Transverse colon (tissue), 4 donors: ENCODE measurements at regions not wholly inside any gene's neighbourhood (a gene's known extent, or its start where the extent isn't known, plus 50 kb on each side); places are given as distances from the start of the nearest gene placed in this dataset.

ENCODE experiments used
- DNase-seq: peaks from one replicate; pipeline ENCODE4 v3.0.0-alpha.2; 2019
- H3K27ac ChIP-seq, 4 donors: fragments of 200-600 bp; sonication (generic); 2 replicates each; pipeline ENCODE4 v1.5.1; 2016 to 2018; ENCODE audit warnings: inconsistent platforms in 4 of 4
- H3K27me3 ChIP-seq: fragments of 200-600 bp; sonication (generic); 2 replicates; pipeline ENCODE4 v1.5.1; 2017; ENCODE audit warnings: inconsistent platforms
- H3K36me3 ChIP-seq, 4 donors: fragments of 200-600 bp; sonication (generic); 2 replicates each; pipeline ENCODE4 v1.5.1; 2017 to 2019; ENCODE audit warnings: inconsistent platforms in 4 of 4
- H3K4me1 ChIP-seq, 4 donors: fragments of 200-600 bp; sonication (generic); 2 replicates each; pipeline ENCODE4 v1.5.1; 2017 to 2020; ENCODE audit warnings: inconsistent platforms in 4 of 4
- H3K4me3 ChIP-seq, 4 donors: fragments of 200-600 bp; sonication (generic); 1 replicate in 1 of 4; 2 replicates in 3 of 4; pipeline versions ENCODE4 v1.5.1 to v1.6.1; 2017 to 2019; ENCODE audit warnings: inconsistent platforms in 4 of 4
- H3K9me3 ChIP-seq, 2 donors: fragments of 200-600 bp; sonication (generic); 2 replicates each; pipeline ENCODE4 v1.5.1; 2017 to 2019; ENCODE audit warnings: inconsistent platforms in 2 of 2
- CTCF ChIP-seq, 5 experiments: fragments of 200-600 bp in 3 of 5; fragments of 450-650 bp in 2 of 5; sonication (generic) in 3 of 5; IDR thresholded peaks; 1 replicate in 2 of 5; 2 replicates in 3 of 5; pipeline ENCODE4 v1.5.1; 2016 to 2017; ENCODE audit warnings: antibody characterized with exemption in 5 of 5, inconsistent platforms in 3 of 5, mild to moderate bottlenecking in 2 of 5, moderate library complexity in 1 of 5
- EP300 ChIP-seq: sonication (generic); formaldehyde crosslinking; IDR thresholded peaks from one replicate; pipeline ENCODE4 v1.6.1; 2017; ENCODE audit warnings: antibody characterized with exemption, low read depth
- POLR2A ChIP-seq: fragments of 450-650 bp; IDR thresholded peaks from one replicate; pipeline ENCODE4 v1.6.1; 2016; ENCODE audit warnings: antibody characterized with exemption, mild to moderate bottlenecking, moderate library complexity
- POLR2AphosphoS5 ChIP-seq, 3 donors: sonication (generic); formaldehyde crosslinking; IDR thresholded peaks; one replicate each; pipeline ENCODE4 v1.6.1; 2016; ENCODE audit warnings: antibody characterized with exemption in 3 of 3
- WGBS, 2 donors: methylation state at CpG; one replicate each; pipeline ENCODE4 v1.1.5; 2018; ENCODE audit warnings: low coverage in 1 of 2; 5-methylcytosine and 5-hydroxymethylcytosine counted together
- in situ Hi-C, 4 donors: fragments of 200-750 bp; cut with MboI; loops; one replicate each; pipeline versions ENCODE4 v1.15.0 to v1.15.1; 2017; ENCODE audit warnings: low sequenced_read_pairs in 3 of 4, low pct_ligation_motif_present in 1 of 4, low pct_unique_long_range_greater_than_20kb in 1 of 4
- intact Hi-C: fragments of 100-400 bp; cut with DNase I; formaldehyde crosslinking; loops from one replicate; pipeline ENCODE4 v1.15.1; 2023; ENCODE audit warnings: low total_unique reads

- intact Hi-C loops: no loop called here
- H3K27me3 ChIP-seq: no peaks in the 10 kb centered on the region
- no peak for TF ChIP-seq POLR2A
- TF ChIP-seq POLR2AphosphoS5 (IDR thresholded peaks at IDR 0.05): no peak
- TF ChIP-seq EP300: no peak
- no peak for TF ChIP-seq CTCF (IDR thresholded peaks at IDR 0.05)
- in situ Hi-C loops: no loop called here
- no peak overlapping the region for H3K27ac ChIP-seq
- no peaks in the 10 kb centered on the region for H3K9me3 ChIP-seq
- 60 to 82% methylated on average over 4 to 6 of the region's 6 CpGs for WGBS, 2 donors
- H3K36me3 ChIP-seq: no peaks in the 10 kb centered on the region
- no peak overlapping the region for H3K4me3 ChIP-seq
- H3K4me1 ChIP-seq: peaks cover 0 to 6% (median 3%) of the 10 kb centered on the region in 4 donors
- DNase-seq: no peak
Measured at GRCh38 chr5:74122979-74123590, 497.1 kb downstream of the ARHGEF28 start.

GRCh38 chr5:74122175-74122574 is 496.2 kb downstream of the ARHGEF28 start:
- H3K4me1 ChIP-seq: no peaks in the 10 kb centered on the region
- H3K9me3 ChIP-seq: no peaks in the 10 kb centered on the region
- no peak overlapping the region for H3K27ac ChIP-seq
- TF ChIP-seq CTCF (IDR thresholded peaks at IDR 0.05) (no peak), POLR2A (no peak), EP300 (no peak), POLR2AphosphoS5 (IDR thresholded peaks at IDR 0.05) (no peak)
- no peaks in the 10 kb centered on the region for H3K27me3 ChIP-seq
- H3K36me3 ChIP-seq: no peaks in the 10 kb centered on the region
- in situ Hi-C loops: no loop called here
- intact Hi-C loops: no loop called here
- 48 to 56% methylated on average over 1 of the region's 1 CpG for WGBS, 2 donors
- no peak for DNase-seq
- no peak overlapping the region for H3K4me3 ChIP-seq

- WGBS, 2 donors: 95 to 100% methylated on average over 1 to 3 of the region's 3 CpGs
- no peaks in the 10 kb centered on the region for H3K9me3 ChIP-seq
- no peaks in the 10 kb centered on the region for H3K36me3 ChIP-seq
- no peaks in the 10 kb centered on the region for H3K27me3 ChIP-seq
- H3K4me1 ChIP-seq: no peaks in the 10 kb centered on the region
- in situ Hi-C loops: no loop called here
- intact Hi-C loops: no loop called here
- no peak overlapping the region for H3K27ac ChIP-seq
- H3K4me3 ChIP-seq: no peak overlapping the region
- DNase-seq: no peak
- TF ChIP-seq EP300 (no peak), CTCF (IDR thresholded peaks at IDR 0.05) (no peak), POLR2AphosphoS5 (IDR thresholded peaks at IDR 0.05) (no peak), POLR2A (no peak)
Measured at GRCh38 chr5:74120585-74120984, 494.6 kb downstream of the ARHGEF28 start.

DNA sequence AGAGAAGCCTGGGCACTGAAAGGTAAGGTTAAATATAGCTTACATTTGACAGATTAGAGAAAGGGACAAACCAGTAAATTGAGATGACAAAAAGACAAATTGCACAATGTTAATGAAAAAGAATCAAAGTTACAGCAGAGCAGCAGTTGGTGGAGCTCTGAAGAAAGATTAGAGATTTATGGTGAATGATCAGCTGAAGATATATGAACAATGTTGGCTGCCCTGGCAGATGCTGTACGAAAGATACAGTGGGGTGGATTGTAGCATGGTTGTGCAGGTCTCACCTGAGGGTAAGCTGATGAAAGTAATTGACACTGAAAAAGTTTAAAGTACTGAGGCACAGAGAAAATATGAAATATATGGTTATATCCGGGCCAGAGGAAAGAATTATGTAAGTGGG is 492.1 kb downstream of the ARHGEF28 start:
- in situ Hi-C loops: no loop called here
- TF ChIP-seq POLR2AphosphoS5 (IDR thresholded peaks at IDR 0.05) (no peak), CTCF (IDR thresholded peaks at IDR 0.05) (no peak), EP300 (no peak), POLR2A (no peak)

More for the DNA sequence above, 492.1 kb downstream of the ARHGEF28 start:
- no peaks in the 10 kb centered on the region for H3K9me3 ChIP-seq
- H3K27ac ChIP-seq: no peak overlapping the region
- no peaks in the 10 kb centered on the region for H3K27me3 ChIP-seq
- no peak overlapping the region for H3K4me3 ChIP-seq
- intact Hi-C loops: no loop called here
- H3K36me3 ChIP-seq: no peaks in the 10 kb centered on the region
- DNase-seq: no peak
- 69 to 71% methylated on average over 2 of the region's 2 CpGs for WGBS, 2 donors
- no peaks in the 10 kb centered on the region for H3K4me1 ChIP-seq
